ENCODE measurements at regions not wholly inside any gene's neighbourhood (a gene's known extent, or its start where the extent isn't known, plus 50 kb on each side); places are given as distances from the start of the nearest gene placed in this dataset.

DNA sequence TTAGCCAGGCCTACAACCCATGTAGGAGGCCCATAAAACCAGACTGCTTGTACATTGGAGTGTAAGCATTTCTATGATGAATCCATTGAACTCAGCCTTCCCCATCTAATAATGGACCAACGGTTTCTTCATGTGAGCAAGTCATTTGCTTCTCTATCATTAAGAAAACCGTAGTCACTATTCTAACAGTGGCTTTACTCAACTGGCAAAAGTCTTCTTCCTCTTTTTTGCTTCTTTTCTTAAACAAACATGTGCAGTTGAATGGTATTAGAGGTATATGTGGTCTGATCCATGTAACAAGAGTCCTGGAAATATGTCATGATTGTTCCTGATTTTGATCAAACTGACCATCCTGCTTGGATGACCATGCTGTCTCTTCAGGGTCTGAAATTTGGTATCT lies 132.4 kb upstream of the STXBP5 start:
- DNase-seq (ENCODE audit: low read depth, low spot score): no peak

DNA sequence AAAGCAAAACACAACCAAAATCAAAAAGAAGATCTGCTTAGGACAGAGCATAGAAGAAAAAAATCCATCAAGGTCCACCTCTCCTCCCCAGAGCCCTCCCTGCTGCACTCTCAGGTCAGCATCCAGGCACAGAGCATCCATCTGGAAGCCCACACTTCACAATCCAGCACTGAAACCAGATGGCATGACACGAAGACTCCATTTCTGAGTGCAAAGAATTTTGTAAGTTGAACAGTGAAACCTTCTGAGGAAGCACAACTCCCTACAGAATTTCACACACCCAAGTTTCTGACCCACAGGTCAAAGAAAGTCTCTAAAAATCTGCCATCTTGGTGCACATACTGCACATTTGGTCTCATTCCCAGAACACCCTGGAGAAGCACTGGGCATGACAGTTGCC lies 128.8 kb upstream of the STXBP5 start:
- DNase-seq (ENCODE audit: low read depth, low spot score): no peak

DNA sequence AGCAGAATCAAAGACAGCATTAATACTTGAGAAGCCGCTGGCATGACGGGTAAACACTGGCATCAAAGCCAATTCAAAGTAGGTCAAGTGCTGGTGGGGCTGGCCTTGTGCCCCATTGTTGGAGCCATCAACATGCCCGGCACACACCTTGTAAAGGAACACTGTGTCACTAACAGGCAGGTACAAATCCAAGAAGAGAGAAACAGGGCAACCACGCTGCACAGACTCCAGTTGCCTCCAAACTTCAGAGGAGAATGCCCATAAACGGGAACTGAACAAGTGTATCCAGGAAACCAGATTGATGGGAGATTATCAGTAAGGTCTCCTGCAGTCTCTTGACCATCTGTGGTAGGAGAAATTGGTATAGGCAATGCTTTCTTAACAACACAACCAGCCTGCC lies 127.0 kb upstream of the STXBP5 start:
- no peak for DNase-seq (ENCODE audit: low read depth, low spot score)

DNA sequence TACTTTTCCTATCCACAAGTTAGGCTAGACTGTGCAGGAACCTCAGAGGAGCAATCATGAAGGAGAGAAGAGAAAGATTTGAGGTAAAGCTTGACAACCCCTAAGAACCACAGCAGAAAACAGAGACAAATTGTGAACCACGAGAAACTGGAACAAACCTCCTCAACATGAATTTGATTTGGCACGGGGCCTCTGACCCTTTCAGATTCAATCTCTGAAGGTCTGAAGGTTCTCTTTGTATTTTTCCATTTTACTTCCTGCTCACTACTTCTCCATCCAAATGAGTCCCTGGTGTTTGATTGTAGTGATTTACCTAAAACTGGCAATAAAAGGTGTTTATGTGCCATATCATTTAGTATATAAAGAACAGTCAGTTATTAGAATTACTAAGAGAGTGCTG lies 126.1 kb upstream of the STXBP5 start:
- DNase-seq (ENCODE audit: low read depth, low spot score): no peak

DNA sequence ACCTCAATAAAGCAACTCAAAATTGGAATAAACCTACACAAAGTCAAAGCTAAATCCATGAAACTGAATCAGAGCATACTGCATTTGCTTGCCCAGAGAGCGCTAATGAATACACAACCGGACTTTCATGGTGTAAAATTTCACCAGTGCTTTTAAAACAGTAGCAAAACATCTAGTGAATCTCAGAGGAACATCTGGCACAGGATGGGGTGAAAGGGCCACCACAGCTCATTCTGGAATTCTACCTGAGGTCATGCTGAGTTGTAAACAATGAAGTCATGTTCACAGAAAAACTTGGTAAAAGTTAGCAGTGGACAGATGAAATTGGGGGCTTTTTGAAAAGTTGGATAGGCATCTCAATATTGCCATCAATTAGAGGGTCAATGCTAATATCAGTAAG lies 125.6 kb upstream of the STXBP5 start:
- no peak for DNase-seq (ENCODE audit: low read depth, low spot score)

DNA sequence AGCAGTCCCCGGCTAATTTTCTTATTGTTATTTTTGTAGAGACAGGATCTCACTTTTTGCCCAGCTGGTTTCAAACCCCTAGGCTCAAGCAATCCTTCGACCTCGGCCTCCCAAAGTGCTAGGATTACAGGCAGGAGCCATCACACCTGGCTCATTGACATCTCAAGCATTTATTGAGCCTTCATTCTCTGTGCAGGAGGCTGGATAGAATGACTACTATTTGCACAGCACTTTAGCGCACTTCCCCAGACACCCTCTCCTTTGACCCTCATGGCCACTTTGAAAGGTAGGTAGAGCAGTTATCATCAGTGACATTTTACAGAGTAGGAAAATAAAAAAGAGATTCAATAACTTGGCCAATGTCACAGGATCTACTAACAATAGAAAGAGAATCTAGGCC lies 124.0 kb upstream of the STXBP5 start:
- DNase-seq (ENCODE audit: low read depth, low spot score): no peak

DNA sequence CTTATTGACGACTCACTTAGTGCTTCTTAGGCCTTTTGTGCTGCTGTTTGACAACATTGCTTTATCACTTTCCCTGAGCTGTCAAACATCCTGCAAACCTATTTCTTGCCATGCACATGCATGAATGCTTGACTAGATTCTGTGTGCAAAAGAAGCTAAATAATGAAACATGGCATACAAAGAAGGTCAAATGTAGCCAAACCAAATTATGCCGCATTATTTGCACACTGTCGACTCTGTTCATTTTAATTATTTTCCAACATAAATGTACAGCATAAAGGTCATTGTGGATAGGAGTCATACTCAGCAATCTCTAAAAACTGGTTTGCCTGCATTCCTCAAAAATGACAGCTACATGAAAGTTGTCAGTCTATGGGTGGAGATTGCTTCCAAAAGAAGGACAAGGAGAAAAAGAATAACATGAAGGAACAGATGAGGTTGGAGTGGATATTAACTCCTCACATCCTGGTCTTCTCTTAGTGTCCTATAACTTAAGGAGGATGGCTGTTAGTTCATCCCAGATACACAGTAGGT lies 123.1 kb upstream of the STXBP5 start:
- DNase-seq (ENCODE audit: low read depth, low spot score): no peak

DNA sequence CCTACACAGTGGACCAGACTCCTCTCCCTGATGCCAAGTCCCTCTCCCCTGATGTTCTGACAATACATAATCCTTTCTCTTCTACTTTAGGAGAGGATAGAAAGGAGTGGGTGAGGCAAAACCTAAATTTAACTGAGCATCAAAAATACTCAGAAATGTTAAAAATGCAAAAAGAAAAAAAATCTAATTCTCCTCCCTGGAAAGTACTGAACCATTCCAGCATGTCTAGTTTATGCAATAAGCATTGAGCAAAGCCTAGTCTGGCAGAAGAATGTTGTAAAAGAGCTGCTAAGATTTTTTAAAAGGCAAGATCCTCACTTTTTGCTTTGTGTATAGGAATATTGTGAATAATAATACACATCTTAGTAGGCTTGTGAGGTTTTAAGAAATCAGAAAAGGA lies 116.6 kb upstream of the STXBP5 start:
- no peak for DNase-seq (ENCODE audit: low read depth, low spot score)

DNA sequence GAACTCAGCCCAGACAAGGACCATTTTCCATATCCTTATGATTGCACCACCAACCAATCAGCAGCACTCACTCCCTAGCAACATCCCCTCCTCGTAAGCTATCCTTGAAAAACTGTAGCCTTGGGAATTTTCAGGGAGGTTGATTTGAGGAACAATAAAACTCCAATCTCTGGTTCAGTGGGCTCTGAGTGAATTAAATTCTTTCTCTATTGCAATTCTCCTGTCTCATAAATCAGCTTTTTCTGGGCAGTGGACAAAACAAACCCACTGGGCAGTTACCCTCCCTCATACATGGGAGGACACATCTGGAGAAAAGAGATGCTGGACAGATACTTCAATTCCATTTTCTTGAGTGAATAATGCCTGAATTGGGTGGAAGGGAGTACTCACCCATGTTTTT lies 115.4 kb upstream of the STXBP5 start:
- no peak for DNase-seq (ENCODE audit: low read depth, low spot score)

DNA sequence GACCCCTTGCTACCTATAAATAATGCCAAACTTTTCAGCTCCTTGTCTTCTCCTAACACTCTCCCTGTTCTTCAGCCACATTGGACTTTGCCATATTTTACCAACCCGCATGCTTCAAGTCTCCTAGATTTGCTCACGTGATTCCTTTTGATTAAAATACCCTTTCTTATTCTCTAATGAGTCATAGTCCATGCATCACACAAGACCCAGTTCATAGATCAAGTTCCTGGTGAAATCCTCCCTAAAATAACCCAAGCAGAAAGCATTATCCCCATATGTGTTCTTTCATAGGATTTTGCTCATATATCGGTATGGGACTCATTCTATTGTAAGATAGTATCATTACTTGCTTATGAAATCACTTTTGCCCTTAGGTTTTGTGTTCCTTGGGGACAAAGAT lies 108.9 kb upstream of the STXBP5 start:
- no peak for DNase-seq (ENCODE audit: low read depth, low spot score)

DNA sequence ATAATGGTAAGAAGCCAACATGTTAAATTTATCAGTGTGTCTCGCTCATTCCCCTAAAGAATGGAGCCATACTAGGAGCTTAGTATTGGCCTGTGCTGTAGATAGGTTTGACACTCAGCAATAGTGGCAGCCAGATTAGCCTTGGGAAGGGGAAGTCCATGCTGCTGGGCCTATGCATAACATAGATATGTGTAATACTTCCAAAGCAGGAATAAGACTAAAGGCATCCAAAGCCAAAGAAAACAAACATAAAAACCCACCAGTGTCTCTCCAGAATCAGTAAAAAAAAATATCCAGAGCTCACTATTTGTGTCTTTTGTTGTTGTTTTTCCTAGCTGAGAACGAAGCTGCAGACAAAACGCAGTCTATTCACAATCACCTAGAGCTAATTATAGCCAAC lies 104.2 kb upstream of the STXBP5 start:
- no peak for DNase-seq (ENCODE audit: low read depth, low spot score)

DNA sequence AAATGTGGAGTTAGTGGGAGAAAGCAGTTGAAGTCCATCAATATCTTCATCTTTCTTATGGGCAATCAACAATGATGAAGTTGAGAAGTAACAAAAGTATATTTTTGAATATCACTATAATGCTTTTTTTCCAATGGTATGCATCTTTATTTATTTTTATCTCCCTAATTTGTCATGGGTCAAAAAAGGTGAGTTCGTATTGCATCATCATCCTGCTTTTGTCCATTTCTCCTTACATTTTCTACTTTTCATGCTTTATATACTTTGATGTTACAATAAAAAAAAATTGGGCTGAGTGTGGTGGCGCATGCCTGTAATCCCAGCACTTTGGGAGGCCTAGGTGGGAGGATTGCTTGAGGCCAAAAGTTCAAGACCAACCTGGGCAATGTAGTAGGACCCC lies 101.2 kb upstream of the STXBP5 start:
- no peak for DNase-seq (ENCODE audit: low read depth, low spot score)

DNA sequence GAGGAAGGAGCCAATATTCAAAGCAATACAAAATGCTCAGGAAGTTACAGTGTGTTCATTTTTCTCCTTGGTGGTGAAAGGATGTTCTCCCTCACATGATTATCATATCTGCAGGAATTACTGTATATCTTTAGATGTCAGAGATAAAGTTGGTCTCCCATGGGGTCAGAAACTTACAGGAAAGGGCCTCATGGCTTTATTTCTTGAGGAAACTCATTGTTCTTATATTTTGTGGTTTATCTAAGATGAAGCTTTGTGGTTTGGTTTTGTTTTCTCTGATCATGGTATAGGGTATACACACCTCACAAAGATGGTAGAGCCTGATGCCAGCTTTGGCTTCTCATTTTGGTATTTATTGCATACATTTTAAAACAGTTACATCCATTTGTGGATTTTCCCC lies 100.5 kb upstream of the STXBP5 start:
- no peak for DNase-seq (ENCODE audit: low read depth, low spot score)

DNA sequence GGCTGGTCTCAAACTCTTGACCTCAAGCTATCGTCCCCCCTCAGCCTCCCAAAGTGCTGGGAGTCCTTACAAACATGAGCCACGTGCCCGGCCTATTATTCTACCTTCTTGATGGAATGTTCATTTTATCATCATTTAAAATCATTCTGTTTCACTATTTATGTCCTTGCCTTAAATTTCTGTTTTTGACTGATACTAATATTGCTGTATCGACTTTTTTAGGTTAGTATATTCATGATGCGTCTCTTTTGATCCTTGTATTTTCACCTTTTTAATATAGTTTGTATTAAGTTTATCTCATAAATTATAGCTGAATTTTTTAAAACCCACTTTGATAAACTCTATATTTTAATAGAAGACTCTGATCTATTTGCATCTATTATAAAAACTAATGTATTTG lies 98.4 kb upstream of the STXBP5 start:
- no peak for DNase-seq (ENCODE audit: low read depth, low spot score)

DNA sequence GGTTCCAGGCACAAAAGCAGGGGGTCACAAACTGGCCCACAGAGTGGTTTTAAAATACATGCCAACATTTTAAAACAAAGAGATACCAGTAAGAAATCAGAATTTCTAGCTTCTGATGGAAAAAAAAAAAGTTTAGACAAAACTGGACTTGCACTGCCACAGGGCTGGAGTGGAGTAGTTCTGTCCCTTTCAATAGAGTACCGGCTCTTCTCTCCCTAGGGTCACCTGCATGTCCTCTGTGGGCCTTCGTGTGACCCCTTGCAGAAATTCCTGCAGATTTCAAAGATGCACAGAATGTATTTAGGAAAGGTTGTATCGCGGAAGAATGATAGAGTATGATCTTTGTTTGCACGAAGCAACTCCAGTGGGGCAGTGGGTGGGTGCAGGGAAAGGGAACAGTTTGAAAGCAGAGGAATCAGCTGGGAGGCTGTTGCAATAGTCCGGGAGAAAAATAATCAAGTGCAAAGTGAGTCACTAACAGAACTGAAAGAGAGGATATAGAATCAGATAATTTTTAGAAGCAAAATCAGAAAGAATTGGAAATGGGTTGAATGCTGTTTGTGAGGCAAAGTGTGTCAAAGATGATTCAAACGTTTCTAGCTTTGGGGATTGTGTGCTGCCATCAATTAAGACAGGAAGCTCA lies 97.3 kb upstream of the STXBP5 start:
- no peak for DNase-seq (ENCODE audit: low read depth, low spot score)

DNA sequence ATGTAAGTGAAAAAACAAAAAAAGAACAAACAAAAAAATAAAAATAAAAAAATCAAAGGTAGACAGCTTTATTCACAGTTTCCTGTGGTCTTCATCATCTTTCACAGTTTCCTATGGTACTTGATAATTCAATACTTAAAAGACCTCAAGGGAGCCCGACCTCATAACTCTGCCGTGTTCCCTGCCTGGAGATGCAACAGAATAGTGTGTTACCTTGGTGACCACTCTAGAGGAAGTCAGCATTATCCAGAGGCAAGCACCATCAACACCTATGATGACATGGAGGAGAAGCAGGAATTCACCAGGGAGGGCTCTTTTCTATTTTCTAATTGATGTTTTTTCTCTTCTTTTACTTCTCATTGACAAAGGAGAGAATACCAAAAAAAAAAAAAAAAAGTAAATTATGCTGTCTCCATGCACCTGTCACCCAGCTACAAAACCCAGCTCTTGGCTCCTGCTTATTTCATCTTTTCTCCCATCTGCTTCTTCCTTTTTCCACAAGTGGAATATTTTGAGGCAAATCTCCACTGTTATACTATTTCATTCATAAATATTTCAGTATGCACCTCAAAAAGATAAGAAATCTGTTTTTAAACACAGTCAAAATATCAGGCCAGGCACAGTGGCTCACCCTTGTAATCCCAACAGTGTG lies 95.8 kb upstream of the STXBP5 start:
- no peak for DNase-seq (ENCODE audit: low read depth, low spot score)

DNA sequence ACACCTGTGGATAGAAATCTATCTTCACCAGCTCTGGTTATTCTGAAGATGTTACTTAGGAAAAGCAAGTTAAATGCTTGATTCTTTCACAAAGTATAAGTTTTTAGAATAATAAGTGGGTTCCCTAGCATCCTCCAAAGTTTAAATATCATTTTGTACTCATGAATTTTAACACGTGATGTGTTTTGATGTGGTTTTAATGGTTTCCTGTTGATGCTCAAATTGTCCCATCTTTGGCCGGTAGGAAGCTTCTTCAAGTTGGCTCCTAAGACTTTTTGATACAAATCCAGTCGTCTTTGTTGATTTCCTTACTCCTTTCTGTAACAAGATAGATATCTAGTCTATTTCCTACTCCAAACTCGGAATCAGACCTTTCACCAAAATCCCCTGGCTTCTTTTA lies 94.5 kb upstream of the STXBP5 start:
- DNase-seq (ENCODE audit: low read depth, low spot score): no peak

DNA sequence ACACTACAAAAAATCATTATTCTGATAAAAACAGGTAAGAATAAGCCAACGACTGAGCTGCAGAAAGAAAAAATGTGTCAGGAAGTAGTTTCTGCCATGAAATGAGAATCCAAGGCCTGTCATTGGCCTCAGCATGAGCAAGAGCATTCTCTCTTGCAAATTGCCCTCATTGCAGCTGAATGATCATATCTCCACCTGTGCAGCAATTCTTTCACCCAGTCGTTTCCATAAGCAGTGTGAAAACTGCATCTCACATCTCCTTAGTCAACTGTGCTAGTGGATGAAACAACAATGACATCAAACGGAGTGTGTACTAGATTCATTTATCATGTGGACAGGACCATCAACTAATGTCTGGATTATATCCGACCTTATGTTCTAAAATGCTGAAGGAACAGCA lies 88.2 kb upstream of the STXBP5 start:
- no peak for DNase-seq (ENCODE audit: low read depth, low spot score)

DNA sequence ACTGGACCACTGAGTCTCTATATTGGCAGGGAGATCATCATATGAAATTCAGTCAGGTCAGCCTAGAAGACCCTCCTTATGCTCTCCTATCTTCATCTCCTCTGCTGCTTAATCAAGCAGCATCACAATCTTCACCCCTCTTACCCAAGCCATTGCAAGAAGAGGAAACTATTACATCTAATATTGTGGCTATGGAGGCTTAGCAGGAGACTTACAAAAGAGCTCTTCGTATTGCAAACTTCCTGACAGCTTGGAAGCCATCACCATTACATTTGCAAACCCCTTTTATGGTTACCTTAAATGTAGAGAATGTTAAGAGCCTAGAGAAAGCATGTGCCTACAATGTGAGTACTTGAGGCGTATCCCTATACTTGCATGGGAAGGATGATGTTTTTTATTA lies 87.2 kb upstream of the STXBP5 start:
- DNase-seq (ENCODE audit: low read depth, low spot score): no peak

DNA sequence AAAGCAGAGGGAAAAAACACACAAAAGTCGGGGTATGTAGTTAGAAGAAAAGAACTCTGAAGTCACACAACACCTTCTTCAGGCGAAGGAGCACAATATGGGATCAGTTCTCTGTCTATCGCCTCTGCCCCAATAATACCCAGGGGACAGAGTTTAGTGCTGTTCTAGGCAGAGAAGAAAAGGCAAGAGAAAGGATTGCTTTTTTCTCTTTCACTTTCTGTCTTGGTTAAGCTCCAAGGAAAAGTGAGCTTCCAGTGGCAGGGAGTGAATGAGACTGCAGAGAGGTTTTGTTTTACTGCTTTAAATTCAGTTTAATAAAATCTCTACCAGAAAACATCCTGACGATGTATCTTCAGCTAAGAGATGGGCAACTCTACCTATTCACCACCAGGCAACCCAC lies 86.6 kb upstream of the STXBP5 start:
- no peak for DNase-seq (ENCODE audit: low read depth, low spot score)

DNA sequence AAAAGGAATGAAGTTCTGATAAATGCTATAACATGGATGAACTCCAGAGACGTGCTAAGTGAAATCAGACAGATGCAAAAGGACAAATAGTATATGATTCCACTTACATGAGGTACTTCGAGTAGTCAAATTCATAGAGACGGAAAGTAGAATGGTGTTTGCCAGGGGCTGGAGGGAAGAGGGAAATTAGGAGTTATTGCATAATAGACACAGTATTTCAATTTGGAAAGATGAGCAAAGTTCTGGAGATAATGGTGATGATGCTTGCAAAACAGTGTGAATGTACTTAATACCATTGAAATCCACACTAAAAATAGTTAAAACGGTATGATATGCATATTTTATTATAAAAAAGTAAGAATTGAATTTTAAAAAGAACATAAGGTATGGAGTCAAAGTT lies 84.9 kb upstream of the STXBP5 start:
- DNase-seq (ENCODE audit: low read depth, low spot score): no peak

DNA sequence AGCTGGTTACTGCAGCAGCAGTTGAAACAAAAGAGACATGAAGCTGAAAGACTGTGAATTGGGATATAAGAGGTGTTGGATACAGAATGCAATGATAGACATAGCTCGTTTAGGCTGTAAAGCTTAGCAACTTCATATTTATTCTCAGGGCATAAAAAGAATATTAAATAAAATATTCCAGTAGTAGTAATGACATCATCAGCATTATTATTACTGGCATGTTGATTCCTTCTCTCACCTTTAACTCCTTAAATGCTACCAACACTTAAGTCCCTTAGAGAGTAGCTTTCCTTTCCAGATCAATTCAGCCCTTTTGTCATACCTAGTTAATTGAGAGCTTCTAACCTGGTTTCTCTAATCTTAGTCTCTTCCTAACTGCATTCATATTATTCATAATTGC lies 81.4 kb upstream of the STXBP5 start:
- no peak for DNase-seq (ENCODE audit: low read depth, low spot score)

DNA sequence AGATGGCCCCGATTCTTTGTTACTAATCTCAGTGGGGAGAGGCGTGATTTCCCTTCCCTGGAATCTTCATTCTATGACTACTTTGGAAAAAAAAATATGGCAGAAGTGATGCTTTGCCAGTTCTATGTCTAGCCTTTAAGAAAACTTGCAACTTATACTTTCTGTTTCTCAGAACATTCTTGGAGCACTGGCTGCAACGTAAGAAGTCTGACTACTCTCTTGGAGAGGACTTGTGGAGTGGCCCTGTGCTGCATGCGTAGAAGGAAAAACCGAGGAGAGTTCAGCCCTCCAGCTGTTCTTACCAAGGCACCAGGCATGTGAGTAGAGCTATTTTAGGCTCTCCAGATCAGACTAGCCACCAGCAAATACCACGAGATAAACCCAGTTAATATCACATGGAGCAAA lies 77.6 kb upstream of the STXBP5 start:
- no peak for DNase-seq (ENCODE audit: low read depth, low spot score)

DNA sequence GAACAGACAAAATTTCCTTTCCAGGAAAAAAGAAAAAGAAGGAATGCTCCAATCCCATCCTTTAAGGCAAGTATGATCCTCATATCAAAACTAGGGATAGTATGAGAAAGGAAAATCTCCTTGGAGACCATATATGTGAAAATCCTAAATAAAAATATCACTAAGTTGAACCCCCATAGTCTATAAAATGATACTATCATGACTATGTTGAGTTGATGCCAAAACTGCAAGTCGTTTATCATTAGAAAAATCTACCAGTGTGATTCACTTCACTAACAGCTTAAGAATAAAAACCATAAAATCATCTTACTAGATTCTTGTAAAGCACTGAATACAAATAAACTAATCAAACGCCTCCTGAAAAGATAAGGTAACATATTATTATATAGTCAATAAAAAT lies 76.6 kb upstream of the STXBP5 start:
- no peak for DNase-seq (ENCODE audit: low read depth, low spot score)
